OCI-LY1 (cell line): ENCODE measurements at regions not wholly inside any gene's neighbourhood (a gene's known extent, or its start where the extent isn't known, plus 50 kb on each side); places are given as distances from the start of the nearest gene placed in this dataset.

Source experiments
- H2AFZ ChIP-seq: fragments of 200-600 bp; sonication (generic), shearing (Covaris generic); 2 replicates; pipeline ENCODE4 v1.6.0; 2014; ENCODE audit warnings: antibody characterized with exemption, mild to moderate bottlenecking, low read length
- H3F3A ChIP-seq: fragments of 200-600 bp; sonication (generic), shearing (Covaris generic); 2 replicates; pipeline ENCODE4 v1.6.0; 2014; ENCODE audit warnings: mild to moderate bottlenecking, antibody characterized with exemption, low read length, moderate library complexity; ENCODE audit not compliant: insufficient read depth
- H3K27ac ChIP-seq: fragments of 200-600 bp; sonication (generic); 2 replicates; pipeline ENCODE4 v1.5.1; 2014; ENCODE audit warnings: low read length, mixed run types, mild to moderate bottlenecking, low read depth; ENCODE audit not compliant: poor library complexity, severe bottlenecking
- H3K27me3 ChIP-seq: fragments of 200-600 bp; sonication (generic); 2 replicates; pipeline ENCODE4 v1.6.0; 2014; ENCODE audit warnings: antibody characterized with exemption, mild to moderate bottlenecking, low read length, moderate library complexity; ENCODE audit not compliant: insufficient read depth
- H3K36me3 ChIP-seq: fragments of 200-600 bp; sonication (generic); 2 replicates; pipeline ENCODE4 v1.6.1; 2014; ENCODE audit warnings: mild to moderate bottlenecking, antibody characterized with exemption, low read length, moderate library complexity, mixed read lengths; ENCODE audit not compliant: insufficient read depth
- H3K4me1 ChIP-seq: fragments of 200-600 bp; sonication (generic); 2 replicates; pipeline ENCODE4 v1.5.1; 2014; ENCODE audit warnings: mild to moderate bottlenecking, low read length, moderate library complexity; ENCODE audit not compliant: insufficient read depth, severe bottlenecking
- H3K4me2 ChIP-seq: fragments of 200-600 bp; sonication (generic), shearing (Covaris generic); 2 replicates; pipeline ENCODE4 v1.6.1; 2014; ENCODE audit warnings: low read length
- H3K4me3 ChIP-seq: fragments of 200-600 bp; sonication (generic); 2 replicates; pipeline ENCODE4 v1.5.1; 2014; ENCODE audit warnings: low read length, low read depth, mild to moderate bottlenecking, mixed read lengths; ENCODE audit not compliant: poor library complexity, severe bottlenecking
- H3K79me2 ChIP-seq: fragments of 200-600 bp; shearing (Covaris generic); 2 replicates; pipeline ENCODE4 v1.6.1; 2016; ENCODE audit warnings: mixed run types, low read length, mixed read lengths; ENCODE audit not compliant: insufficient read depth
- H3K9ac ChIP-seq: fragments of 200-600 bp; sonication (generic), shearing (Covaris generic); 2 replicates; pipeline ENCODE4 v1.6.1; 2014; ENCODE audit warnings: mild to moderate bottlenecking, low read length, mixed read lengths
- H3K9me2 ChIP-seq: fragments of 200-600 bp; sonication (generic), shearing (Covaris generic); 2 replicates; pipeline ENCODE4 v1.6.1; 2014; ENCODE audit warnings: low read depth, mild to moderate bottlenecking, low read length, mixed read lengths
- H3K9me3 ChIP-seq: fragments of 200-600 bp; shearing (Covaris generic); 2 replicates; pipeline ENCODE4 v1.6.1; 2014; ENCODE audit warnings: low read length, mixed read lengths
- H4K20me1 ChIP-seq: fragments of 200-600 bp; sonication (generic), shearing (Covaris generic); 2 replicates; pipeline ENCODE4 v1.6.0; 2016; ENCODE audit warnings: mild to moderate bottlenecking, low read length; ENCODE audit not compliant: insufficient read depth
- CTCF ChIP-seq: fragments of 200-600 bp; sonication (generic), shearing (Covaris generic); IDR thresholded peaks from 2 replicates; pipeline ENCODE4 v1.5.1; 2017; ENCODE audit warnings: mild to moderate bottlenecking, antibody characterized with exemption, low read length, moderate library complexity, mixed read lengths
- EZH2 ChIP-seq: fragments of 200-600 bp; sonication (generic), shearing (Covaris generic); IDR thresholded peaks from 2 replicates; pipeline ENCODE4 v1.8.0; 2017; ENCODE audit warnings: borderline replicate concordance, mixed run types, mild to moderate bottlenecking, antibody characterized with exemption, low read length, moderate library complexity, mixed read lengths

- no peak overlapping the region for H3K27ac ChIP-seq
- no peaks in the 10 kb centered on the region for H3K27me3 ChIP-seq
- no peaks in the 10 kb centered on the region for H3K9me3 ChIP-seq
- H2AFZ ChIP-seq: no peak overlapping the region
- no peaks in the 10 kb centered on the region for H3F3A ChIP-seq
- H4K20me1 ChIP-seq: no peaks in the 10 kb centered on the region
- no peak for TF ChIP-seq CTCF
- TF ChIP-seq EZH2: no peak
- H3K79me2 ChIP-seq: no peaks in the 10 kb centered on the region
- H3K4me2 ChIP-seq: no peak overlapping the region
- H3K9ac ChIP-seq: no peak overlapping the region
- H3K36me3 ChIP-seq: no peaks in the 10 kb centered on the region
- no peaks in the 10 kb centered on the region for H3K4me1 ChIP-seq
- H3K4me3 ChIP-seq: no peak overlapping the region
- H3K9me2 ChIP-seq: no peaks in the 10 kb centered on the region
Observed at GRCh38 chr4:79017481-79017880, 78.2 kb upstream of the PAQR3 start.

GRCh38 chr4:79016878-79017277 lies 77.6 kb upstream of the PAQR3 start:
- Histone ChIP-seq H3K4me2 (no peak overlapping the region), H3K27ac (no peak overlapping the region), H3K79me2 (no peaks in the 10 kb centered on the region), H3K9ac (no peak overlapping the region), H3K9me2 (no peaks in the 10 kb centered on the region), H3K4me1 (no peaks in the 10 kb centered on the region), H3K4me3 (no peak overlapping the region), H2AFZ (no peak overlapping the region), H3K27me3 (no peaks in the 10 kb centered on the region), H3F3A (no peaks in the 10 kb centered on the region), H3K9me3 (no peaks in the 10 kb centered on the region), H4K20me1 (no peaks in the 10 kb centered on the region), H3K36me3 (no peaks in the 10 kb centered on the region)
- TF ChIP-seq EZH2 (no peak), CTCF (no peak)

- no peaks in the 10 kb centered on the region for H3K9me2 ChIP-seq
- H3K36me3 ChIP-seq: no peaks in the 10 kb centered on the region
- H3K79me2 ChIP-seq: no peaks in the 10 kb centered on the region
- TF ChIP-seq CTCF (no peak), EZH2 (no peak)
- no peak overlapping the region for H3K4me2 ChIP-seq
- H3K4me3 ChIP-seq: no peak overlapping the region
- no peak overlapping the region for H2AFZ ChIP-seq
- H3K9me3 ChIP-seq: no peaks in the 10 kb centered on the region
- H4K20me1 ChIP-seq: no peaks in the 10 kb centered on the region
- H3K27me3 ChIP-seq: no peaks in the 10 kb centered on the region
- no peak overlapping the region for H3K27ac ChIP-seq
- H3F3A ChIP-seq: no peaks in the 10 kb centered on the region
- no peaks in the 10 kb centered on the region for H3K4me1 ChIP-seq
- H3K9ac ChIP-seq: no peak overlapping the region
Observed at GRCh38 chr4:79015411-79015810, 76.2 kb upstream of the PAQR3 start.
